Nephron progenitor cell (in vitro differentiated cells): ENCODE measurements at regions not wholly inside any gene's neighbourhood (a gene's known extent, or its start where the extent isn't known, plus 50 kb on each side); places are given as distances from the start of the nearest gene placed in this dataset.

Experiments used
- DNase-seq: peaks from one replicate; pipeline ENCODE4 v3.0.0; 2021
- H3K27ac Mint-ChIP-seq: 2 replicates; pipeline ENCODE4 v1.8.0; 2021; ENCODE audit warnings: mild to moderate bottlenecking, moderate library complexity, mixed read lengths
- H3K27me3 Mint-ChIP-seq: 2 replicates; pipeline ENCODE4 v1.8.0; 2021; ENCODE audit warnings: mild to moderate bottlenecking, low read depth, mixed read lengths; ENCODE audit not compliant: poor library complexity
- H3K36me3 Mint-ChIP-seq: 2 replicates; pipeline ENCODE4 v1.8.0; 2021; ENCODE audit warnings: low read depth, mixed read lengths
- H3K4me1 Mint-ChIP-seq: 2 replicates; pipeline ENCODE4 v1.8.0; 2021; ENCODE audit warnings: mixed read lengths
- H3K4me3 Mint-ChIP-seq: 2 replicates; pipeline ENCODE4 v1.8.0; 2021; ENCODE audit warnings: mild to moderate bottlenecking, moderate library complexity, mixed read lengths
- H3K9me3 Mint-ChIP-seq: 2 replicates; pipeline ENCODE4 v1.8.0; 2021; ENCODE audit warnings: mild to moderate bottlenecking, moderate library complexity, mixed read lengths
- CTCF ChIP-seq: fragments of 200-600 bp; sonication (generic); IDR thresholded peaks from 2 replicates; pipeline ENCODE4 v1.5.0; 2021; ENCODE audit warnings: antibody characterized with exemption

DNA sequence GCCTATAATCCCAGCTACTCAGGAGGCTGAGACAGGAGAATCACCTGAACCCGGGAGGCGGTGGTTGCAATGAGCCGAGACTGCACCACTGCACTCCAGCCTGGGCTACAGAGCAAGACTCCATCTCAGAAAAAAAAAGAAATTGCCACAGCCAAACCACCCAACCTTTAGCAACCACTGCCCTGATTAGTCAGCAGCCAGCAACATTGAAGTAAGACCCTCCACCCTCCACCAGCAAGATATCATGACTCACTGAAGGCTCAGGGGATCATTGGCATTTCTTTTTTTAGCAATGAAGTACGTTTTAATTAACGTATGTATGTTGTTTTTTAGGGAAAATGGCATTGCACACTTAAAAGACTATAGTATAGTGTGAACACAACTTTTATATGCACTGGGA lies 349.1 kb upstream of the ACVR2A start:
- Mint-ChIP-seq H3K9me3 (peaks cover 4% of the 10 kb centered on the region), H3K4me1 (peaks cover 4% of the 10 kb centered on the region), H3K4me3 (no peak overlapping the region), H3K36me3 (no peaks in the 10 kb centered on the region), H3K27me3 (no peaks in the 10 kb centered on the region), H3K27ac (no peak overlapping the region)
- DNase-seq: no peak
- TF ChIP-seq CTCF: no peak

DNA sequence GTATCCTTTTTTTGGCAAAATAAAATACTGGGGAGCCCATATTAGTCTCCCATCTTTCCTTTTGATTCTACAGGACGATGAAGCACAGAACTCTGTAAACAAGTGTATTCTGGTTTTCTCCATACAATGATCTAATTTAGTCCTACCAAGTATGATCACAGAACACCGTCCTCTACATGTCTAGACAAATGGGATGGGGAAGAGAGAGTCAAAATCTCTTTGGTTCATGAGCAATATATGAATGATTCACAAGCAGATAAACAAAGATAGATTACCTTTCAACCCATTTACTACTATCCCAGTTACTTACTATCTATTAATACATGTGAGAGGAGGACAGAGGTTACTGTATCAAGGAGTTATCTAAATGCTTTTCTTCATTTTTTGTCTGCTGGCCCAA lies 352.4 kb upstream of the ACVR2A start:
- Mint-ChIP-seq H3K27ac (no peak overlapping the region), H3K9me3 (peaks cover 4% of the 10 kb centered on the region), H3K4me3 (no peak overlapping the region), H3K4me1 (peaks cover 29% of the 10 kb centered on the region), H3K36me3 (no peaks in the 10 kb centered on the region), H3K27me3 (no peaks in the 10 kb centered on the region)
- no peak for TF ChIP-seq CTCF
- DNase-seq: no peak

GRCh38 chr2:147491506-147491905 lies 353.3 kb upstream of the ACVR2A start:
- H3K4me3 Mint-ChIP-seq: no peak overlapping the region
- H3K9me3 Mint-ChIP-seq: peaks cover 4% of the 10 kb centered on the region
- H3K4me1 Mint-ChIP-seq: peaks cover 33% of the 10 kb centered on the region
- no peaks in the 10 kb centered on the region for H3K27me3 Mint-ChIP-seq
- H3K36me3 Mint-ChIP-seq: no peaks in the 10 kb centered on the region
- H3K27ac Mint-ChIP-seq: no peak overlapping the region
- DNase-seq: no peak
- TF ChIP-seq CTCF: no peak

GRCh38 chr2:147490401-147491261 lies 354.2 kb upstream of the ACVR2A start:
- Mint-ChIP-seq H3K27ac (no peak overlapping the region), H3K36me3 (no peaks in the 10 kb centered on the region), H3K4me3 (no peak overlapping the region), H3K9me3 (peaks cover 4% of the 10 kb centered on the region), H3K4me1 (peaks cover 33% of the 10 kb centered on the region), H3K27me3 (no peaks in the 10 kb centered on the region)
- no peak for TF ChIP-seq CTCF
- no peak for DNase-seq

DNA sequence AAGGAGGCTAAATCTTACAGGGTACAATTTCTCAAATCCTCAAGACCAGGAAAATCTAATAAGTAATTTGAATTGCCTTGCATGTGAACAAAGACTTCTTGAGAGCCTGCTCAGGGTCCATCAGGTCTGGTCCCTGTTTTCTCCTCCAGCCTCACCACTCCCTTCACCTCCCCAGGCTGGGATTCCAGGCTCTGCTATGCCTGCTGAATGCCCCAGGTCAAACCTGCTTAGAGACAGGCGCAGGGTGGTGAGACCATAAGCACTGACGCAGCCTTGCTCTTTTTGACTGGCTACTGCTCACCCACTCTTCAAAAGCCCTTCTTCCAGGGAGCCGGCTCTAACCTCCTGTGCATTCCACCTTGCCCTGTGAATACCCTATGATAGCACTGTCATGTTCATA lies 356.4 kb upstream of the ACVR2A start:
- Mint-ChIP-seq H3K9me3 (no peaks in the 10 kb centered on the region), H3K36me3 (no peaks in the 10 kb centered on the region), H3K27ac (no peak overlapping the region), H3K27me3 (no peaks in the 10 kb centered on the region), H3K4me1 (peaks cover 33% of the 10 kb centered on the region), H3K4me3 (no peak overlapping the region)
- no peak for TF ChIP-seq CTCF
- DNase-seq: no peak

GRCh38 chr2:147487978-147488289 lies 356.9 kb upstream of the ACVR2A start:
- Mint-ChIP-seq H3K4me3 (no peak overlapping the region), H3K9me3 (no peaks in the 10 kb centered on the region), H3K27ac (no peak overlapping the region), H3K27me3 (no peaks in the 10 kb centered on the region), H3K36me3 (no peaks in the 10 kb centered on the region), H3K4me1 (peaks cover 33% of the 10 kb centered on the region)
- no peak for DNase-seq
- no peak for TF ChIP-seq CTCF
